ENCODE measurements at regions not wholly inside any gene's neighbourhood (a gene's known extent, or its start where the extent isn't known, plus 50 kb on each side); places are given as distances from the start of the nearest gene placed in this dataset.

GRCh38 chr6:93916716-93917115, 497.4 kb upstream of the EPHA7 start:
- TF ChIP-seq CTCF (IDR thresholded peaks at IDR 0.05) (no peak), HDAC2 (IDR thresholded peaks at IDR 0.05) (no peak), PBX3 (IDR thresholded peaks at IDR 0.05) (no peak), ESRRA (IDR thresholded peaks at IDR 0.05; ENCODE audit: borderline replicate concordance, low read length) (no peak)
- TF ChIP-seq, protein P1, sequence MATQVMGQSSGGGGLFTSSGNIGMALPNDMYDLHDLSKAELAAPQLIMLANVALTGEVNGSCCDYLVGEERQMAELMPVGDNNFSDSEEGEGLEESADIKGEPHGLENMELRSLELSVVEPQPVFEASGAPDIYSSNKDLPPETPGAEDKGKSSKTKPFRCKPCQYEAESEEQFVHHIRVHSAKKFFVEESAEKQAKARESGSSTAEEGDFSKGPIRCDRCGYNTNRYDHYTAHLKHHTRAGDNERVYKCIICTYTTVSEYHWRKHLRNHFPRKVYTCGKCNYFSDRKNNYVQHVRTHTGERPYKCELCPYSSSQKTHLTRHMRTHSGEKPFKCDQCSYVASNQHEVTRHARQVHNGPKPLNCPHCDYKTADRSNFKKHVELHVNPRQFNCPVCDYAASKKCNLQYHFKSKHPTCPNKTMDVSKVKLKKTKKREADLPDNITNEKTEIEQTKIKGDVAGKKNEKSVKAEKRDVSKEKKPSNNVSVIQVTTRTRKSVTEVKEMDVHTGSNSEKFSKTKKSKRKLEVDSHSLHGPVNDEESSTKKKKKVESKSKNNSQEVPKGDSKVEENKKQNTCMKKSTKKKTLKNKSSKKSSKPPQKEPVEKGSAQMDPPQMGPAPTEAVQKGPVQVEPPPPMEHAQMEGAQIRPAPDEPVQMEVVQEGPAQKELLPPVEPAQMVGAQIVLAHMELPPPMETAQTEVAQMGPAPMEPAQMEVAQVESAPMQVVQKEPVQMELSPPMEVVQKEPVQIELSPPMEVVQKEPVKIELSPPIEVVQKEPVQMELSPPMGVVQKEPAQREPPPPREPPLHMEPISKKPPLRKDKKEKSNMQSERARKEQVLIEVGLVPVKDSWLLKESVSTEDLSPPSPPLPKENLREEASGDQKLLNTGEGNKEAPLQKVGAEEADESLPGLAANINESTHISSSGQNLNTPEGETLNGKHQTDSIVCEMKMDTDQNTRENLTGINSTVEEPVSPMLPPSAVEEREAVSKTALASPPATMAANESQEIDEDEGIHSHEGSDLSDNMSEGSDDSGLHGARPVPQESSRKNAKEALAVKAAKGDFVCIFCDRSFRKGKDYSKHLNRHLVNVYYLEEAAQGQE (IDR thresholded peaks at IDR 0.05): no peak

Measured in A549 (cell line).